Thyroid gland (tissue), 4 donors: ENCODE measurements at regions not wholly inside any gene's neighbourhood (a gene's known extent, or its start where the extent isn't known, plus 50 kb on each side); places are given as distances from the start of the nearest gene placed in this dataset.
"Not testable (repeated sequence)": the region's sequence is repeated elsewhere in the genome, so short reads cannot be mapped to it uniquely, and the experiment has no call there.

ENCODE experiments used
- CTCF ChIP-seq, 6 experiments: fragments of 200-600 bp in 3 of 6; fragments of 450-650 bp in 3 of 6; sonication (generic) in 3 of 6; IDR thresholded peaks; one replicate each; pipeline ENCODE4 v1.5.1; 2016 to 2019; ENCODE audit warnings: antibody characterized with exemption in 6 of 6, mild to moderate bottlenecking in 2 of 6, inconsistent platforms in 1 of 6, moderate library complexity in 1 of 6
- POLR2A ChIP-seq, 2 donors: fragments of 450-650 bp; IDR thresholded peaks; one replicate each; pipeline ENCODE4 v1.6.1; 2017; ENCODE audit warnings: antibody characterized with exemption in 2 of 2, mild to moderate bottlenecking in 2 of 2, moderate library complexity in 1 of 2

- TF ChIP-seq CTCF, POLR2A (IDR thresholded peaks at IDR 0.05): not testable (repeated sequence)
Measured at GRCh38 chr21:28164519-28164918, 828.2 kb downstream of the LTN1 start.
